ENCODE measurements at regions not wholly inside any gene's neighbourhood (a gene's known extent, or its start where the extent isn't known, plus 50 kb on each side); places are given as distances from the start of the nearest gene placed in this dataset.

- Mint-ChIP-seq H3K27ac (ENCODE audit: low read depth, unreplicated experiment) (no peak overlapping the region), H3K4me3 (ENCODE audit: unreplicated experiment) (no peak overlapping the region), H3K36me3 (ENCODE audit: insufficient read depth, unreplicated experiment) (no peaks in the 10 kb centered on the region), H3K4me1 (ENCODE audit: insufficient read depth, unreplicated experiment) (no peaks in the 10 kb centered on the region), H3K9me3 (ENCODE audit: unreplicated experiment) (no peaks in the 10 kb centered on the region), H3K27me3 (ENCODE audit: insufficient read depth, unreplicated experiment) (no peaks in the 10 kb centered on the region)
- ChIA-PET POLR2A (no interaction called here), CTCF (no interaction called here)
- TF ChIP-seq CTCF (IDR thresholded peaks at IDR 0.05; ENCODE audit: unreplicated experiment), result no peak
- no peak for DNase-seq (ENCODE audit: unreplicated experiment)
- no TSS peak for BruUV-seq (replicated peaks)
- intact Hi-C loops (cut with micrococcal nuclease), result no loop called here
Observed at GRCh38 chr5:118243068-118243467, 745.3 kb downstream of the DTWD2 start.

GRCh38 chr5:118236108-118236849 lies 752.1 kb downstream of the DTWD2 start:
- TF ChIP-seq CTCF (IDR thresholded peaks at IDR 0.05; ENCODE audit: unreplicated experiment), result no peak
- Mint-ChIP-seq H3K4me1 (ENCODE audit: insufficient read depth, unreplicated experiment) (no peaks in the 10 kb centered on the region), H3K36me3 (ENCODE audit: insufficient read depth, unreplicated experiment) (no peaks in the 10 kb centered on the region), H3K27ac (ENCODE audit: low read depth, unreplicated experiment) (no peak overlapping the region), H3K9me3 (ENCODE audit: unreplicated experiment) (no peaks in the 10 kb centered on the region), H3K27me3 (ENCODE audit: insufficient read depth, unreplicated experiment) (no peaks in the 10 kb centered on the region), H3K4me3 (ENCODE audit: unreplicated experiment) (no peak overlapping the region)
- no TSS peak for BruUV-seq (replicated peaks)
- intact Hi-C loops (cut with micrococcal nuclease), result no loop called here
- DNase-seq (ENCODE audit: unreplicated experiment), result no peak
- POLR2A ChIA-PET, result no interaction called here
- CTCF ChIA-PET, result interaction anchor here (0.7 to 0.9 kb wide), 2 partner anchors 70 to 555 kb away, joined by 3 read pairs; no protein-coding TSS in a partner anchor

GRCh38 chr5:118233606-118234005 lies 754.7 kb downstream of the DTWD2 start:
- CTCF ChIA-PET, result no interaction called here
- no TSS peak for BruUV-seq (replicated peaks)
- POLR2A ChIA-PET, result no interaction called here

GRCh38 chr5:118228489-118228888 lies 759.9 kb downstream of the DTWD2 start:
- no peak for TF ChIP-seq CTCF (IDR thresholded peaks at IDR 0.05; ENCODE audit: unreplicated experiment)
- H3K36me3 Mint-ChIP-seq (ENCODE audit: insufficient read depth, unreplicated experiment), result no peaks in the 10 kb centered on the region
- no TSS peak for BruUV-seq (replicated peaks)
- POLR2A ChIA-PET, result no interaction called here
- H3K4me1 Mint-ChIP-seq (ENCODE audit: insufficient read depth, unreplicated experiment), result no peaks in the 10 kb centered on the region
- no peak for DNase-seq (ENCODE audit: unreplicated experiment)
- H3K27ac Mint-ChIP-seq (ENCODE audit: low read depth, unreplicated experiment), result no peak overlapping the region
- H3K27me3 Mint-ChIP-seq (ENCODE audit: insufficient read depth, unreplicated experiment), result no peaks in the 10 kb centered on the region
- intact Hi-C loops (cut with micrococcal nuclease), result no loop called here
- H3K9me3 Mint-ChIP-seq (ENCODE audit: unreplicated experiment), result no peaks in the 10 kb centered on the region
- H3K4me3 Mint-ChIP-seq (ENCODE audit: unreplicated experiment), result no peak overlapping the region
- CTCF ChIA-PET, result no interaction called here

More at GRCh38 chr5:118233606-118234005, 754.7 kb downstream of the DTWD2 start:
- Mint-ChIP-seq H3K4me1 (ENCODE audit: insufficient read depth, unreplicated experiment) (no peaks in the 10 kb centered on the region), H3K4me3 (ENCODE audit: unreplicated experiment) (no peak overlapping the region), H3K27me3 (ENCODE audit: insufficient read depth, unreplicated experiment) (no peaks in the 10 kb centered on the region), H3K27ac (ENCODE audit: low read depth, unreplicated experiment) (no peak overlapping the region), H3K9me3 (ENCODE audit: unreplicated experiment) (no peaks in the 10 kb centered on the region), H3K36me3 (ENCODE audit: insufficient read depth, unreplicated experiment) (no peaks in the 10 kb centered on the region)
- DNase-seq (ENCODE audit: unreplicated experiment), result no peak
- no peak for TF ChIP-seq CTCF (IDR thresholded peaks at IDR 0.05; ENCODE audit: unreplicated experiment)
- intact Hi-C loops (cut with micrococcal nuclease), result no loop called here
